ENCODE measurements at regions not wholly inside any gene's neighbourhood (a gene's known extent, or its start where the extent isn't known, plus 50 kb on each side); places are given as distances from the start of the nearest gene placed in this dataset.

DNA sequence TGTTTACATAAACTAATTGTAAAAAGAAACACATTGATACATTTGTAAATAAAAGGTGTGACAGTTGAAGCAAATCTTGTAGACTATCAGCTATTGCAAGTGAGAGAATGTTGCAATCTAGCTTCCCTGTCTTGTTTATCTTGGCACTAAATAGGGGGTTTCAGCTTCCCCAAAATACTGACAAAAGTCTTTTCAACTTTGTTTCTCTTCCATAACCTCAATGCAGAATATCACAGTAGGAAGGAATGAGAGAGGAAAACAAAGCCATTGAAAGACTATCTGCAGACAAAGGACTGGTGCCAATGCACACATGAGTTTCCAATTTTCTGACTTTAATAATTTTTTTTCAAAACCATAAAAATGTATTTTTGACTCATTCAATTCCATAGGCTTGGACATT lies 886.2 kb upstream of the MGAT4C start:
- H3K36me3 ChIP-seq (ENCODE audit: control insufficient read depth, insufficient read depth, low read length), result no peaks in the 10 kb centered on the region
- TF ChIP-seq, protein P1, sequence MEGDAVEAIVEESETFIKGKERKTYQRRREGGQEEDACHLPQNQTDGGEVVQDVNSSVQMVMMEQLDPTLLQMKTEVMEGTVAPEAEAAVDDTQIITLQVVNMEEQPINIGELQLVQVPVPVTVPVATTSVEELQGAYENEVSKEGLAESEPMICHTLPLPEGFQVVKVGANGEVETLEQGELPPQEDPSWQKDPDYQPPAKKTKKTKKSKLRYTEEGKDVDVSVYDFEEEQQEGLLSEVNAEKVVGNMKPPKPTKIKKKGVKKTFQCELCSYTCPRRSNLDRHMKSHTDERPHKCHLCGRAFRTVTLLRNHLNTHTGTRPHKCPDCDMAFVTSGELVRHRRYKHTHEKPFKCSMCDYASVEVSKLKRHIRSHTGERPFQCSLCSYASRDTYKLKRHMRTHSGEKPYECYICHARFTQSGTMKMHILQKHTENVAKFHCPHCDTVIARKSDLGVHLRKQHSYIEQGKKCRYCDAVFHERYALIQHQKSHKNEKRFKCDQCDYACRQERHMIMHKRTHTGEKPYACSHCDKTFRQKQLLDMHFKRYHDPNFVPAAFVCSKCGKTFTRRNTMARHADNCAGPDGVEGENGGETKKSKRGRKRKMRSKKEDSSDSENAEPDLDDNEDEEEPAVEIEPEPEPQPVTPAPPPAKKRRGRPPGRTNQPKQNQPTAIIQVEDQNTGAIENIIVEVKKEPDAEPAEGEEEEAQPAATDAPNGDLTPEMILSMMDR (IDR thresholded peaks at IDR 0.05; ENCODE audit: insufficient read depth, low read depth, low read length), result no peak
- H3K4me3 ChIP-seq (ENCODE audit: low read depth, low read length), result no peak overlapping the region
- CTCF ChIA-PET, result no interaction called here
- DNase-seq (ENCODE audit: low read depth), result no peak
- H3K27me3 ChIP-seq (ENCODE audit: control insufficient read depth, insufficient read depth, low read length), result no peaks in the 10 kb centered on the region
- POLR2A ChIA-PET, result no interaction called here

DNA sequence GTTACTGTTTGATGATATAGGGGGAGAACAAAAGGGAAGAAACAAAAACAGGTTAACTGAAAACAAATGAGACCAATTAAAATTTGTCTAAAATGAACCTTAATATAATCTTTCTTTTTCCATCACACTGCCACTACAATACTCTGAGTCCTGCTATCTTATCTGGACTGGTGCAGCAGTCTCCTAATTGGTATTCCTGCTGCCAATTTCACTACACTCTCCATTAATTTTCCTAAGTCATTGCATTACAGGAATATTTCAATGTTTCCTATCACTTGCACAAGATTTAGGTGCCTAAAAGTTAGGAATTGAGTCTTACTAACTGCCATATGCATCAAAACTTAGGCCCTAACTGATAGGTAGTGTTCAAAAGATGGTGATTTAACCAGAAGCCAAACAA lies 884.9 kb upstream of the MGAT4C start:
- ChIA-PET POLR2A (no interaction called here), CTCF (no interaction called here)
- H3K4me3 ChIP-seq (ENCODE audit: low read depth, low read length), result no peak overlapping the region
- TF ChIP-seq, protein P1 (IDR thresholded peaks at IDR 0.05; ENCODE audit: insufficient read depth, low read depth, low read length), result no peak
- H3K27me3 ChIP-seq (ENCODE audit: control insufficient read depth, insufficient read depth, low read length), result no peaks in the 10 kb centered on the region
- no peaks in the 10 kb centered on the region for H3K36me3 ChIP-seq (ENCODE audit: control insufficient read depth, insufficient read depth, low read length)
- DNase-seq (ENCODE audit: low read depth), result no peak

DNA sequence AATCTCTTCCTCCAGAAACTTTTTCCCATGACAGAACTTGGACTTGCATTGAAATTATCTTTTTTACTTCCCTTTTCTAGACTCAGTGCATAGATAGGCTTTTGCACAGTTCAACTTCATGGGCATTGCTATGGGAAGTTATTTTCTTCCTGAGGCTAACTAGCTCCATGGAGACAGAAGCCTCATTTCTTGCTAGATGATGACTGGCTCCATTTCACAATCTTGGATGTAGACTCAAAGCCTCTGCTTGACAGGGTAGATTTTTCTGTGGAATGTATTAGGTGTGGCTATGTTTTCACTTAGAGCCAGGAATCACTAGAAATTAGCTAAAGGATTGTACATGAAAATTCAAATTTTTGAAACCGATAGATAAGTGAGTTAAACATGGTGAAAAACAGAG lies 884.1 kb upstream of the MGAT4C start:
- no peaks in the 10 kb centered on the region for H3K36me3 ChIP-seq (ENCODE audit: control insufficient read depth, insufficient read depth, low read length)
- H3K27me3 ChIP-seq (ENCODE audit: control insufficient read depth, insufficient read depth, low read length), result no peaks in the 10 kb centered on the region
- no peak overlapping the region for H3K4me3 ChIP-seq (ENCODE audit: low read depth, low read length)
- ChIA-PET POLR2A (no interaction called here), CTCF (no interaction called here)
- TF ChIP-seq, protein P1 (IDR thresholded peaks at IDR 0.05; ENCODE audit: insufficient read depth, low read depth, low read length), result no peak
- no peak for DNase-seq (ENCODE audit: low read depth)

DNA sequence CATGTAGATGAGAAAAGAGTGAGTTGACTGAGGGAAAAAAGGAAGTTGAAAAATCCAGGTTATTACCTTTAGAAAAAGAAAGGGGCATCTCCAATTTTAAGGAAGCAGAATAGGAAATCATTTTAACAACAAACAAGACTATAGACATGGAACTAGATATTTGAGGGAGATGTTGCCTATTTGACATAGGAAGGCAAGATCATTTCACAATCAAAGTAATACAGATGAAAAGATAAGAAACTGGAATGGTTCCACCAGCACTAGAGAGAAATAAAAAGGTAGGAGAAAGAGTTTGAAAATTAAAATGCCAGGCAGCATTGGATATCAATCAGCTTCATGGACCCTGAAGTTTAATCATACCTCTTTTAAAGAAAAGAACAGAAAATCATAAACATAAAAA lies 881.0 kb upstream of the MGAT4C start:
- no peak for DNase-seq (ENCODE audit: low read depth)
- POLR2A ChIA-PET, result no interaction called here
- CTCF ChIA-PET, result no interaction called here
- TF ChIP-seq, protein P1 (IDR thresholded peaks at IDR 0.05; ENCODE audit: insufficient read depth, low read depth, low read length), result no peak
- Histone ChIP-seq H3K27me3 (ENCODE audit: control insufficient read depth, insufficient read depth, low read length) (no peaks in the 10 kb centered on the region), H3K36me3 (ENCODE audit: control insufficient read depth, insufficient read depth, low read length) (no peaks in the 10 kb centered on the region), H3K4me3 (ENCODE audit: low read depth, low read length) (no peak overlapping the region)

DNA sequence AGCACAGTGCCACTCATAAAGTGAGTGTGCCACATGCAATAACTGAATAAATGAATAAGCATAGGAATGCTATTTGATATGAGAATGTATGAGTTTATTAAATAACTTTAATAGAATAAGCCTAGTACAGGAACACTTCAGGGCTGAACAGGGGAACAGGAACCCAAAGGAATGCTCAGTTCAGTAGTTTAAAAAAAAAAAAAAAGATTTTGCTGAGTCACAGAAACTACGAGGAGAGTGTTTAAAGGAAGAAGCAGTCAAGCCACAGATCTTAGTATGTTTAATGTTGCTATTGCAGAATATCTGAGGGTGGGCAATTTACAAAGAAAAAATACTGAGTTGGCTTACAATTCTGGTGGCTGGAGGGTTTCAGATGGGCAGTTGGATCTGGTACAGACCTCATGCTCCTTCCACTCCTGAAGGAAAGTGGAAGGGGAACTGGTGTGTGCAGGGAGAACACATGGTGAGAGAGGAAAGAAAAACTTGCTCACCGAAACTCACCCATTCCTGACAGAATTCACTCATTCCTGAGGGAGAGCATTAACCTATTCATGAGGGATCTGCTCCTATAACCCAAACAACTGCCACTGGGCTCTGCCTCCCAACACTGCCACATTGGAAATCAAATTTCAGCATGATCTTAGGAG lies 880.3 kb upstream of the MGAT4C start:
- TF ChIP-seq, protein P1 (IDR thresholded peaks at IDR 0.05; ENCODE audit: insufficient read depth, low read depth, low read length), result no peak
- CTCF ChIA-PET, result no interaction called here
- DNase-seq (ENCODE audit: low read depth), result no peak
- Histone ChIP-seq H3K4me3 (ENCODE audit: low read depth, low read length) (no peak overlapping the region), H3K36me3 (ENCODE audit: control insufficient read depth, insufficient read depth, low read length) (no peaks in the 10 kb centered on the region), H3K27me3 (ENCODE audit: control insufficient read depth, insufficient read depth, low read length) (no peaks in the 10 kb centered on the region)
- POLR2A ChIA-PET, result no interaction called here
